IMR-90 (cell line): ENCODE measurements at regions not wholly inside any gene's neighbourhood (a gene's known extent, or its start where the extent isn't known, plus 50 kb on each side); places are given as distances from the start of the nearest gene placed in this dataset.

Experiments
- ATAC-seq: fragments of 200-7000 bp; cut with Tn5 transposase; 2 replicates; pipeline ENCODE4 v1.9.1; 2020; ENCODE audit warnings: low read depth, mild to moderate bottlenecking, moderate library complexity
- BruUV-seq: library from RNA; stranded (reverse); fragments of 400-500 nt; replicated peaks from 2 replicates; lab custom pipeline; 2021; lab: Mats Ljungman, UMichigan
- CTCF ChIA-PET: fragments of 300-600 bp; formaldehyde crosslinking; extraction: SDS; loops from one replicate; lab custom pipeline; 2021; ENCODE audit warnings: antibody characterized with exemption; lab: Yijun Ruan, JAX
- POLR2A ChIA-PET: fragments of 300-600 bp; sonication (Branson Sonifier 250); formaldehyde crosslinking; loops from one replicate; lab custom pipeline; 2022; ENCODE audit warnings: antibody characterized with exemption; ENCODE audit not compliant: unreplicated experiment; lab: Charles Lee
- DNase-seq: peaks from one replicate; pipeline ENCODE4 v3.0.0; 2013
- H2AFZ ChIP-seq: replicated peaks from 2 replicates; pipeline ENCODE3; 2013; ENCODE audit warnings: low read length, mild to moderate bottlenecking; ENCODE audit not compliant: poor library complexity
- H2AK5ac ChIP-seq: 2 replicates; pipeline ENCODE4 v1.6.1; 2013; ENCODE audit warnings: low read depth, low read length, inconsistent platforms
- H2AK9ac ChIP-seq: replicated peaks from 2 replicates; pipeline ENCODE3; 2013; ENCODE audit warnings: mild to moderate bottlenecking, low read depth, low read length, moderate library complexity; ENCODE audit not compliant: poor library complexity
- H2BK120ac ChIP-seq: 2 replicates; pipeline ENCODE4 v1.6.1; 2013; ENCODE audit warnings: low read depth, low read length, inconsistent platforms
- H2BK15ac ChIP-seq: 3 replicates; pipeline ENCODE4 v1.6.1; 2013; ENCODE audit warnings: low read depth, low read length, inconsistent platforms
- H2BK20ac ChIP-seq: 2 replicates; pipeline ENCODE4 v1.6.1; 2013; ENCODE audit warnings: low read depth, mild to moderate bottlenecking, inconsistent platforms, low read length, moderate library complexity
- H2BK5ac ChIP-seq: 2 replicates; pipeline ENCODE4 v1.6.1; 2013; ENCODE audit warnings: mild to moderate bottlenecking, low read depth, low read length, inconsistent platforms; ENCODE audit not compliant: poor library complexity, severe bottlenecking
- H3K14ac ChIP-seq: replicated peaks from 2 replicates; pipeline ENCODE4 v1.6.1; 2013; ENCODE audit warnings: low read depth, low read length, inconsistent platforms
- H3K18ac ChIP-seq: 2 replicates; pipeline ENCODE4 v1.6.1; 2013; ENCODE audit warnings: low read depth, low read length, control low read depth
- H3K23ac ChIP-seq: 2 replicates; pipeline ENCODE4 v1.6.1; 2013; ENCODE audit warnings: low read depth, low read length, inconsistent platforms
- H3K27ac ChIP-seq: 2 replicates; pipeline ENCODE4 v1.5.1; 2013; ENCODE audit warnings: mild to moderate bottlenecking, control low read depth, low read length; ENCODE audit not compliant: insufficient read depth
- H3K27me3 ChIP-seq: 2 replicates; pipeline ENCODE4 v1.6.1; 2013; ENCODE audit warnings: low read length; ENCODE audit not compliant: control insufficient read depth, insufficient read depth
- H3K36me3 ChIP-seq: 2 replicates; pipeline ENCODE4 v1.6.1; 2013; ENCODE audit warnings: low read length, mixed read lengths; ENCODE audit not compliant: control insufficient read depth, insufficient read depth
- H3K4ac ChIP-seq: 2 replicates; pipeline ENCODE4 v1.6.1; 2013; ENCODE audit warnings: low read depth, low read length, inconsistent platforms
- H3K4me1 ChIP-seq: 2 replicates; pipeline ENCODE4 v1.6.1; 2013; ENCODE audit warnings: low read length, mixed read lengths; ENCODE audit not compliant: control insufficient read depth, insufficient read depth
- H3K4me2 ChIP-seq: 2 replicates; pipeline ENCODE4 v1.6.1; 2013; ENCODE audit warnings: low read depth, mild to moderate bottlenecking, control low read depth, low read length, moderate library complexity
- H3K4me3 ChIP-seq: 2 replicates; pipeline ENCODE4 v1.5.1; 2013; ENCODE audit warnings: low read depth, mild to moderate bottlenecking, control low read depth, low read length, moderate library complexity; ENCODE audit not compliant: insufficient read depth
- H3K56ac ChIP-seq: 2 replicates; pipeline ENCODE4 v1.6.1; 2013; ENCODE audit warnings: low read length, inconsistent platforms; ENCODE audit not compliant: insufficient read depth; ENCODE audit errors: extremely low read depth
- H3K79me1 ChIP-seq, 2 experiments: 2 replicates each; pipeline ENCODE4 v1.6.1; 2013; ENCODE audit warnings: low read length in 2 of 2, inconsistent platforms in 1 of 2, low read depth in 1 of 2
- H3K9ac ChIP-seq: 2 replicates; pipeline ENCODE4 v1.6.1; 2013; ENCODE audit warnings: low read depth, low read length, control low read depth
- H3K9me1 ChIP-seq: 2 replicates; pipeline ENCODE4 v1.6.1; 2013; ENCODE audit warnings: low read length, inconsistent platforms; ENCODE audit not compliant: insufficient read depth
- H3K9me3 ChIP-seq: 2 replicates; pipeline ENCODE4 v1.6.1; 2013; ENCODE audit warnings: low read length; ENCODE audit not compliant: control insufficient read depth, insufficient read depth
- H4K20me1 ChIP-seq: 2 replicates; pipeline ENCODE4 v1.6.1; 2013; ENCODE audit warnings: low read length, inconsistent platforms; ENCODE audit not compliant: insufficient read depth
- H4K5ac ChIP-seq: 2 replicates; pipeline ENCODE4 v1.6.1; 2013; ENCODE audit warnings: mild to moderate bottlenecking, low read depth, low read length, control low read depth
- H4K8ac ChIP-seq, 2 experiments: 2 replicates each; pipeline ENCODE4 v1.6.1; 2013; ENCODE audit warnings: low read depth in 2 of 2, low read length in 2 of 2, control low read depth in 1 of 2, inconsistent platforms in 1 of 2
- H4K91ac ChIP-seq: 2 replicates; pipeline ENCODE4 v1.6.1; 2013; ENCODE audit warnings: low read depth, low read length, inconsistent platforms; ENCODE audit not compliant: insufficient read depth
- BHLHE40 ChIP-seq: fragments of 150-350 bp; IDR thresholded peaks from 2 replicates; pipeline ENCODE4 v1.6.1; 2016; ENCODE audit warnings: mild to moderate bottlenecking, low read depth, low read length
- CEBPB ChIP-seq: IDR thresholded peaks from 2 replicates; pipeline ENCODE4 v1.6.1; 2012; ENCODE audit warnings: low read depth, low read length, improper control_type of control experiment
- CTCF ChIP-seq: conservative IDR thresholded peaks from 2 replicates; pipeline ENCODE4 v1.5.1; 2012; ENCODE audit warnings: mild to moderate bottlenecking, low read depth, low read length, improper control_type of control experiment
- ELK1 ChIP-seq: fragments of 150-350 bp; IDR thresholded peaks from 2 replicates; pipeline ENCODE4 v1.6.1; 2016; ENCODE audit warnings: low read depth, mild to moderate bottlenecking, low read length, moderate library complexity, borderline replicate concordance
- FOS ChIP-seq: fragments of 150-350 bp; IDR thresholded peaks from 2 replicates; pipeline ENCODE4 v1.6.1; 2016; ENCODE audit warnings: low read depth, low read length
- MAFK ChIP-seq: IDR thresholded peaks from 2 replicates; pipeline ENCODE4 v1.6.1; 2012; ENCODE audit warnings: low read depth, low read length, improper control_type of control experiment
- MAZ ChIP-seq: IDR thresholded peaks from 2 replicates; pipeline ENCODE4 v1.6.1; 2012; ENCODE audit warnings: low read depth, mild to moderate bottlenecking, low read length, improper control_type of control experiment, moderate library complexity, borderline replicate concordance
- MXI1 ChIP-seq: IDR thresholded peaks from 2 replicates; pipeline ENCODE4 v1.6.1; 2012; ENCODE audit warnings: low read depth, mild to moderate bottlenecking, low read length, moderate library complexity, borderline replicate concordance
- NFE2L2 ChIP-seq: fragments of 150-350 bp; IDR thresholded peaks from 2 replicates; pipeline ENCODE4 v1.6.1; 2016; ENCODE audit warnings: low read depth, mild to moderate bottlenecking, low read length
- POLR2A ChIP-seq: IDR thresholded peaks from 2 replicates; pipeline ENCODE4 v1.6.1; 2012; ENCODE audit warnings: mild to moderate bottlenecking, low read depth, low read length
- RAD21 ChIP-seq: IDR thresholded peaks from 2 replicates; pipeline ENCODE4 v1.6.1; 2012; ENCODE audit warnings: low read length, improper control_type of control experiment
- RCOR1 ChIP-seq: IDR thresholded peaks from 2 replicates; pipeline ENCODE4 v1.6.1; 2012; ENCODE audit warnings: mild to moderate bottlenecking, low read length, improper control_type of control experiment; ENCODE audit not compliant: insufficient replicate concordance
- RFX5 ChIP-seq: IDR thresholded peaks from 2 replicates; pipeline ENCODE4 v1.8.0; 2012; ENCODE audit warnings: low read depth, mild to moderate bottlenecking, low read length, moderate library complexity
- SMC3 ChIP-seq: fragments of 150-350 bp; IDR thresholded peaks from 2 replicates; pipeline ENCODE4 v1.6.1; 2016; ENCODE audit warnings: low read depth, mild to moderate bottlenecking, antibody characterized with exemption, low read length, moderate library complexity
- USF2 ChIP-seq: fragments of 150-350 bp; IDR thresholded peaks from 2 replicates; pipeline ENCODE4 v1.6.1; 2017; ENCODE audit warnings: mild to moderate bottlenecking, antibody characterized with exemption, low read length, low read depth
- WGBS, 2 experiments: methylation state at CpG; one replicate each; pipeline versions ENCODE4 v1.1.5 to v1.1.7; 2013; ENCODE audit warnings: missing lambda C conversion rate in 2 of 2; ENCODE audit not compliant: insufficient read length in 1 of 2; ENCODE audit errors: extremely low coverage in 2 of 2; 5-methylcytosine and 5-hydroxymethylcytosine counted together
- dilution Hi-C: fragments of 300-500 bp; cut with HindIII; formaldehyde crosslinking; loops from one replicate; pipeline ENCODE4 v1.14.3; 2018; ENCODE audit warnings: low sequenced_read_pairs; ENCODE audit not compliant: unreplicated experiment
- in situ Hi-C: fragments of 300-500 bp; cut with MboI; formaldehyde crosslinking; loops from 3 replicates; pipeline ENCODE4 v1.14.3; 2019; ENCODE audit warnings: low sequenced_read_pairs, inconsistent platforms, mixed read lengths
- intact Hi-C: fragments of 100-400 bp; cut with micrococcal nuclease; formaldehyde crosslinking; loops from 2 replicates; pipeline ENCODE4 v1.10.0; 2022

GRCh38 chr16:55421226-55421625, 57.8 kb upstream of the MMP2 start:
- WGBS, 2 experiments: no CpG with 5 or more reads among the region's 9 CpGs
- Histone ChIP-seq H2AK5ac (no peak overlapping the region), H3K4me2 (no peak overlapping the region), H4K91ac (no peak overlapping the region), H2AFZ (no peak overlapping the region), H3K9me3 (no peaks in the 10 kb centered on the region), H4K5ac (no peak overlapping the region), H3K9me1 (no peaks in the 10 kb centered on the region), H3K79me1 (no peaks in the 10 kb centered on the region), H3K18ac (no peak overlapping the region), H3K4me3 (no peak overlapping the region), H3K56ac (no peak overlapping the region), H3K27ac (no peak overlapping the region), H3K23ac (no peak overlapping the region), H3K36me3 (no peaks in the 10 kb centered on the region), H3K9ac (no peak overlapping the region), H3K27me3 (no peaks in the 10 kb centered on the region), H3K14ac (no peak overlapping the region), H4K20me1 (no peaks in the 10 kb centered on the region), H3K4me1 (no peaks in the 10 kb centered on the region), H2BK5ac (no peak overlapping the region), H2BK15ac (no peak overlapping the region), H2AK9ac (no peak overlapping the region), H3K4ac (no peak overlapping the region), H2BK120ac (no peak overlapping the region), H2BK20ac (no peak overlapping the region), H4K8ac (no peak overlapping the region)
- CTCF ChIA-PET: no interaction called here
- in situ Hi-C loops: no loop called here
- dilution Hi-C loops: no loop called here
- POLR2A ChIA-PET: no interaction called here
- BruUV-seq: no TSS peak
- no peak for ATAC-seq
- no peak for DNase-seq
- intact Hi-C loops: no loop called here
- TF ChIP-seq MAZ (no peak), USF2 (no peak), SMC3 (no peak), POLR2A (no peak), MXI1 (no peak), FOS (no peak), MAFK (no peak), RAD21 (no peak), BHLHE40 (no peak), CEBPB (no peak), RCOR1 (no peak), CTCF (no peak), NFE2L2 (no peak), ELK1 (no peak), RFX5 (no peak)
